CD4-positive, alpha-beta memory T cell (primary cell): ENCODE measurements at regions not wholly inside any gene's neighbourhood (a gene's known extent, or its start where the extent isn't known, plus 50 kb on each side); places are given as distances from the start of the nearest gene placed in this dataset.
A peak's percentile ranks its signal among the peaks of the same experiment; 100 is the strongest.

Source experiments
- CTCF ChIA-PET: fragments of 350-600 bp; sonication (Branson Sonifier 250); formaldehyde crosslinking; loops from one replicate; lab custom pipeline; 2021; ENCODE audit warnings: inconsistent platforms; ENCODE audit not compliant: partially characterized antibody; lab: Charles Lee
- POLR2A ChIA-PET: fragments of 350-600 bp; sonication (Branson Sonifier 250); formaldehyde crosslinking; loops from one replicate; lab custom pipeline; 2021; ENCODE audit not compliant: partially characterized antibody; lab: Charles Lee
- DNase-seq, 5 donors: peaks; one replicate each; pipeline versions ENCODE4 v3.0.0 to v3.0.0-alpha.2; 2020 to 2022; ENCODE audit warnings: mixed read lengths in 1 of 5
- H3K27ac ChIP-seq: one replicate; pipeline ENCODE4 v1.7.0; 2013; ENCODE audit warnings: low read depth, low read length
- H3K27me3 ChIP-seq: 2 replicates; pipeline ENCODE4 v1.7.0; 2013; ENCODE audit warnings: mild to moderate bottlenecking, low read length, moderate library complexity; ENCODE audit not compliant: insufficient read depth
- H3K36me3 ChIP-seq: 2 replicates; pipeline ENCODE4 v1.7.0; 2013; ENCODE audit warnings: mild to moderate bottlenecking, low read length, moderate library complexity; ENCODE audit not compliant: insufficient read depth
- H3K4me1 ChIP-seq: 2 replicates; pipeline ENCODE4 v1.7.0; 2013; ENCODE audit warnings: mild to moderate bottlenecking, low read length, moderate library complexity; ENCODE audit not compliant: insufficient read depth
- H3K4me3 ChIP-seq, 2 donors: one replicate each; pipeline ENCODE4 v1.7.0; 2013; ENCODE audit warnings: low read length in 2 of 2, mild to moderate bottlenecking in 1 of 2
- H3K9me3 ChIP-seq, 2 donors: one replicate each; pipeline ENCODE4 v1.7.0; 2013; ENCODE audit warnings: low read length in 2 of 2, control low read depth in 1 of 2; ENCODE audit not compliant: control insufficient read depth in 1 of 2
- H3K27ac Mint-ChIP-seq, 7 donors: one replicate each; pipeline ENCODE4 v1.8.0; 2020 to 2021; ENCODE audit warnings: mixed read lengths in 7 of 7, mild to moderate bottlenecking in 6 of 7, inconsistent platforms in 3 of 7, moderate library complexity in 3 of 7
- H3K27me3 Mint-ChIP-seq, 2 donors: one replicate each; pipeline ENCODE4 v1.8.0; 2020 to 2021; ENCODE audit warnings: mixed read lengths in 2 of 2
- H3K36me3 Mint-ChIP-seq, 2 donors: one replicate each; pipeline ENCODE4 v1.8.0; 2020 to 2021; ENCODE audit warnings: mixed read lengths in 2 of 2, inconsistent platforms in 1 of 2, mild to moderate bottlenecking in 1 of 2
- H3K4me1 Mint-ChIP-seq, 4 donors: one replicate each; pipeline ENCODE4 v1.8.0; 2020 to 2021; ENCODE audit warnings: mixed read lengths in 4 of 4, mild to moderate bottlenecking in 1 of 4
- H3K4me3 Mint-ChIP-seq, 8 donors: one replicate each; pipeline ENCODE4 v1.8.0; 2020 to 2021; ENCODE audit warnings: mixed read lengths in 8 of 8, mild to moderate bottlenecking in 7 of 8, moderate library complexity in 6 of 8, inconsistent platforms in 3 of 8
- H3K9me3 Mint-ChIP-seq, 8 donors: one replicate each; pipeline ENCODE4 v1.8.0; 2020 to 2021; ENCODE audit warnings: mixed read lengths in 8 of 8, mild to moderate bottlenecking in 5 of 8, inconsistent platforms in 3 of 8, moderate library complexity in 1 of 8
- intact Hi-C: fragments of 100-400 bp; cut with micrococcal nuclease; formaldehyde crosslinking; loops from one replicate; pipeline ENCODE4 v1.15.1; 2023

GRCh38 chr4:43242606-43243005, 350.1 kb downstream of the GRXCR1 start:
- POLR2A ChIA-PET = no interaction called here

GRCh38 chr4:43243433-43244116, 351.1 kb downstream of the GRXCR1 start:
- POLR2A ChIA-PET = no interaction called here
- peaks cover 0 to 12% (median 7%) of the 10 kb centered on the region in 8 donors for H3K9me3 Mint-ChIP-seq
- Histone ChIP-seq H3K9me3 (no peaks in the 10 kb centered on the region), H3K4me1 (no peaks in the 10 kb centered on the region), H3K27ac (no peak overlapping the region), H3K36me3 (no peaks in the 10 kb centered on the region), H3K27me3 (no peaks in the 10 kb centered on the region), H3K4me3 (no peak overlapping the region)
- H3K4me3 Mint-ChIP-seq = no peak overlapping the region
- no peak for DNase-seq
- CTCF ChIA-PET = no interaction called here
- no peak overlapping the region for H3K27ac Mint-ChIP-seq
- H3K4me1 Mint-ChIP-seq = no peaks in the 10 kb centered on the region
- H3K27me3 Mint-ChIP-seq = no peaks in the 10 kb centered on the region
- no peaks in the 10 kb centered on the region for H3K36me3 Mint-ChIP-seq
- intact Hi-C loops = no loop called here

More at GRCh38 chr4:43242606-43243005, 350.1 kb downstream of the GRXCR1 start:
- Histone ChIP-seq H3K27me3 (no peaks in the 10 kb centered on the region), H3K27ac (no peak overlapping the region), H3K4me3 (no peak overlapping the region), H3K4me1 (no peaks in the 10 kb centered on the region), H3K36me3 (no peaks in the 10 kb centered on the region), H3K9me3 (no peaks in the 10 kb centered on the region)
- no peak overlapping the region for H3K4me3 Mint-ChIP-seq
- H3K36me3 Mint-ChIP-seq = no peaks in the 10 kb centered on the region
- no peaks in the 10 kb centered on the region for H3K4me1 Mint-ChIP-seq
- no peak for DNase-seq
- H3K27ac Mint-ChIP-seq = peak overlapping the region in 1 of 7 donors; percentile 83
- intact Hi-C loops = no loop called here
- peaks cover 0 to 12% (median 8%) of the 10 kb centered on the region in 8 donors for H3K9me3 Mint-ChIP-seq
- CTCF ChIA-PET = no interaction called here
- no peaks in the 10 kb centered on the region for H3K27me3 Mint-ChIP-seq

GRCh38 chr4:43244688-43245382, 352.3 kb downstream of the GRXCR1 start:
- Histone ChIP-seq H3K27ac (no peak overlapping the region), H3K27me3 (no peaks in the 10 kb centered on the region), H3K4me3 (no peak overlapping the region), H3K4me1 (no peaks in the 10 kb centered on the region), H3K9me3 (no peaks in the 10 kb centered on the region), H3K36me3 (no peaks in the 10 kb centered on the region)
- Mint-ChIP-seq H3K27me3 (no peaks in the 10 kb centered on the region), H3K9me3 (peaks cover 0 to 18% (median 6%) of the 10 kb centered on the region in 8 donors), H3K4me3 (no peak overlapping the region), H3K36me3 (no peaks in the 10 kb centered on the region), H3K27ac (no peak overlapping the region), H3K4me1 (no peaks in the 10 kb centered on the region)
- intact Hi-C loops = no loop called here
- DNase-seq = no peak
- ChIA-PET POLR2A (no interaction called here), CTCF (no interaction called here)

GRCh38 chr4:43251841-43252240, 359.3 kb downstream of the GRXCR1 start:
- Mint-ChIP-seq H3K27ac (no peak overlapping the region), H3K9me3 (peaks cover 0 to 23% (median 7%) of the 10 kb centered on the region in 8 donors)

GRCh38 chr4:43253541-43253940, 361.0 kb downstream of the GRXCR1 start:
- Histone ChIP-seq H3K4me3 (no peak overlapping the region), H3K27ac (no peak overlapping the region), H3K27me3 (no peaks in the 10 kb centered on the region), H3K4me1 (no peaks in the 10 kb centered on the region), H3K36me3 (no peaks in the 10 kb centered on the region), H3K9me3 (peaks cover 0 to 6% of the 10 kb centered on the region in 2 donors)
- H3K27me3 Mint-ChIP-seq = no peaks in the 10 kb centered on the region
- DNase-seq = no peak
- peaks cover 0 to 25% (median 10%) of the 10 kb centered on the region in 8 donors for H3K9me3 Mint-ChIP-seq
- H3K27ac Mint-ChIP-seq = no peak overlapping the region
- H3K4me1 Mint-ChIP-seq = no peaks in the 10 kb centered on the region
- POLR2A ChIA-PET = no interaction called here
- intact Hi-C loops = no loop called here
- CTCF ChIA-PET = no interaction called here
- no peaks in the 10 kb centered on the region for H3K36me3 Mint-ChIP-seq
- no peak overlapping the region for H3K4me3 Mint-ChIP-seq

More at GRCh38 chr4:43251841-43252240, 359.3 kb downstream of the GRXCR1 start:
- no peaks in the 10 kb centered on the region for H3K27me3 Mint-ChIP-seq
- no peaks in the 10 kb centered on the region for H3K36me3 Mint-ChIP-seq
- CTCF ChIA-PET = no interaction called here
- H3K4me1 Mint-ChIP-seq = no peaks in the 10 kb centered on the region
- Histone ChIP-seq H3K36me3 (no peaks in the 10 kb centered on the region), H3K27me3 (no peaks in the 10 kb centered on the region), H3K4me1 (no peaks in the 10 kb centered on the region), H3K9me3 (peaks cover 0 to 4% of the 10 kb centered on the region in 2 donors), H3K4me3 (no peak overlapping the region), H3K27ac (no peak overlapping the region)
- POLR2A ChIA-PET = no interaction called here
- no peak overlapping the region for H3K4me3 Mint-ChIP-seq
- intact Hi-C loops = no loop called here
- no peak for DNase-seq

- Histone ChIP-seq H3K4me1 (no peaks in the 10 kb centered on the region), H3K9me3 (no peaks in the 10 kb centered on the region), H3K27ac (no peak overlapping the region), H3K36me3 (no peaks in the 10 kb centered on the region), H3K4me3 (no peak overlapping the region), H3K27me3 (no peaks in the 10 kb centered on the region)
- ChIA-PET POLR2A (no interaction called here), CTCF (no interaction called here)
- Mint-ChIP-seq H3K4me3 (no peak overlapping the region), H3K4me1 (no peaks in the 10 kb centered on the region), H3K27ac (no peak overlapping the region), H3K27me3 (no peaks in the 10 kb centered on the region), H3K36me3 (no peaks in the 10 kb centered on the region), H3K9me3 (peaks cover 0 to 20% (median 11%) of the 10 kb centered on the region in 8 donors)
- DNase-seq = no peak
- intact Hi-C loops = no loop called here
Observed at GRCh38 chr4:43264730-43265129, 372.2 kb downstream of the GRXCR1 start.

- intact Hi-C loops = no loop called here
- Mint-ChIP-seq H3K9me3 (peaks cover 0 to 13% (median 8%) of the 10 kb centered on the region in 8 donors), H3K36me3 (no peaks in the 10 kb centered on the region), H3K4me1 (no peaks in the 10 kb centered on the region), H3K27ac (no peak overlapping the region), H3K4me3 (no peak overlapping the region), H3K27me3 (no peaks in the 10 kb centered on the region)
- DNase-seq = no peak
- no peak overlapping the region for H3K4me3 ChIP-seq
- no peaks in the 10 kb centered on the region for H3K36me3 ChIP-seq
- no peak overlapping the region for H3K27ac ChIP-seq
- no peaks in the 10 kb centered on the region for H3K27me3 ChIP-seq
- H3K4me1 ChIP-seq = no peaks in the 10 kb centered on the region
- POLR2A ChIA-PET = no interaction called here
- CTCF ChIA-PET = no interaction called here
- H3K9me3 ChIP-seq = no peaks in the 10 kb centered on the region
Observed at GRCh38 chr4:43271946-43272345, 379.4 kb downstream of the GRXCR1 start.
